GM23338 (cell line): ENCODE measurements at regions not wholly inside any gene's neighbourhood (a gene's known extent, or its start where the extent isn't known, plus 50 kb on each side); places are given as distances from the start of the nearest gene placed in this dataset.

Experiments
- CTCF ChIP-seq, 2 experiments: fragments of 200-600 bp in 1 of 2; sonication (generic) in 1 of 2; conservative IDR thresholded peaks; 2 replicates each; pipeline versions ENCODE4 v1.5.1 to v1.6.1; 2016 to 2017; ENCODE audit warnings: antibody characterized with exemption in 2 of 2, low read depth in 2 of 2, mild to moderate bottlenecking in 2 of 2, moderate library complexity in 1 of 2
- EZH2 ChIP-seq: fragments of 200-600 bp; sonication (generic); IDR thresholded peaks from one replicate; pipeline ENCODE4 v1.8.0; 2017; ENCODE audit warnings: antibody characterized with exemption, mild to moderate bottlenecking, low read depth; ENCODE audit not compliant: unreplicated experiment
- EZH2phosphoT487 ChIP-seq: fragments of 200-600 bp; sonication (generic); IDR thresholded peaks from one replicate; pipeline ENCODE4 v1.8.1; 2018; ENCODE audit warnings: antibody characterized with exemption; ENCODE audit not compliant: unreplicated experiment
- JUNB ChIP-seq: IDR thresholded peaks from one replicate; pipeline ENCODE4 v1.6.1; 2016; ENCODE audit warnings: antibody characterized with exemption; ENCODE audit not compliant: unreplicated experiment
- POLR2AphosphoS5 ChIP-seq: IDR thresholded peaks from 2 replicates; pipeline ENCODE4 v1.6.1; 2016; ENCODE audit warnings: antibody characterized with exemption, low read depth
- STAT1 ChIP-seq: IDR thresholded peaks from one replicate; pipeline ENCODE4 v1.6.1; 2016; ENCODE audit warnings: antibody characterized with exemption; ENCODE audit not compliant: unreplicated experiment

GRCh38 chr4:133891011-133891410 lies 310.6 kb downstream of the PABPC4L start:
- TF ChIP-seq JUNB (no peak), CTCF (conservative IDR thresholded peaks at IDR 0.05; ENCODE audit: low read depth in 2 of 2) (no peak), EZH2 (no peak), POLR2AphosphoS5 (no peak), STAT1 (no peak), EZH2phosphoT487 (no peak)
